IMR-90 (cell line): ENCODE measurements at regions not wholly inside any gene's neighbourhood (a gene's known extent, or its start where the extent isn't known, plus 50 kb on each side); places are given as distances from the start of the nearest gene placed in this dataset.

Experiments
- ATAC-seq: fragments of 200-7000 bp; cut with Tn5 transposase; 2 replicates; pipeline ENCODE4 v1.9.1; 2020; ENCODE audit warnings: low read depth, mild to moderate bottlenecking, moderate library complexity
- BruUV-seq: library from RNA; stranded (reverse); fragments of 400-500 nt; replicated peaks from 2 replicates; lab custom pipeline; 2021; lab: Mats Ljungman, UMichigan
- CTCF ChIA-PET: fragments of 300-600 bp; formaldehyde crosslinking; extraction: SDS; loops from one replicate; lab custom pipeline; 2021; ENCODE audit warnings: antibody characterized with exemption; lab: Yijun Ruan, JAX
- POLR2A ChIA-PET: fragments of 300-600 bp; sonication (Branson Sonifier 250); formaldehyde crosslinking; loops from one replicate; lab custom pipeline; 2022; ENCODE audit warnings: antibody characterized with exemption; ENCODE audit not compliant: unreplicated experiment; lab: Charles Lee
- DNase-seq: peaks from one replicate; pipeline ENCODE4 v3.0.0; 2013
- H2AFZ ChIP-seq: replicated peaks from 2 replicates; pipeline ENCODE3; 2013; ENCODE audit warnings: low read length, mild to moderate bottlenecking; ENCODE audit not compliant: poor library complexity
- H2AK5ac ChIP-seq: 2 replicates; pipeline ENCODE4 v1.6.1; 2013; ENCODE audit warnings: low read depth, low read length, inconsistent platforms
- H2AK9ac ChIP-seq: replicated peaks from 2 replicates; pipeline ENCODE3; 2013; ENCODE audit warnings: mild to moderate bottlenecking, low read depth, low read length, moderate library complexity; ENCODE audit not compliant: poor library complexity
- H2BK120ac ChIP-seq: 2 replicates; pipeline ENCODE4 v1.6.1; 2013; ENCODE audit warnings: low read depth, low read length, inconsistent platforms
- H2BK15ac ChIP-seq: 3 replicates; pipeline ENCODE4 v1.6.1; 2013; ENCODE audit warnings: low read depth, low read length, inconsistent platforms
- H2BK20ac ChIP-seq: 2 replicates; pipeline ENCODE4 v1.6.1; 2013; ENCODE audit warnings: low read depth, mild to moderate bottlenecking, inconsistent platforms, low read length, moderate library complexity
- H2BK5ac ChIP-seq: 2 replicates; pipeline ENCODE4 v1.6.1; 2013; ENCODE audit warnings: mild to moderate bottlenecking, low read depth, low read length, inconsistent platforms; ENCODE audit not compliant: poor library complexity, severe bottlenecking
- H3K14ac ChIP-seq: replicated peaks from 2 replicates; pipeline ENCODE4 v1.6.1; 2013; ENCODE audit warnings: low read depth, low read length, inconsistent platforms
- H3K18ac ChIP-seq: 2 replicates; pipeline ENCODE4 v1.6.1; 2013; ENCODE audit warnings: low read depth, low read length, control low read depth
- H3K23ac ChIP-seq: 2 replicates; pipeline ENCODE4 v1.6.1; 2013; ENCODE audit warnings: low read depth, low read length, inconsistent platforms
- H3K27ac ChIP-seq: 2 replicates; pipeline ENCODE4 v1.5.1; 2013; ENCODE audit warnings: mild to moderate bottlenecking, control low read depth, low read length; ENCODE audit not compliant: insufficient read depth
- H3K27me3 ChIP-seq: 2 replicates; pipeline ENCODE4 v1.6.1; 2013; ENCODE audit warnings: low read length; ENCODE audit not compliant: control insufficient read depth, insufficient read depth
- H3K36me3 ChIP-seq: 2 replicates; pipeline ENCODE4 v1.6.1; 2013; ENCODE audit warnings: low read length, mixed read lengths; ENCODE audit not compliant: control insufficient read depth, insufficient read depth
- H3K4ac ChIP-seq: 2 replicates; pipeline ENCODE4 v1.6.1; 2013; ENCODE audit warnings: low read depth, low read length, inconsistent platforms
- H3K4me1 ChIP-seq: 2 replicates; pipeline ENCODE4 v1.6.1; 2013; ENCODE audit warnings: low read length, mixed read lengths; ENCODE audit not compliant: control insufficient read depth, insufficient read depth
- H3K4me2 ChIP-seq: 2 replicates; pipeline ENCODE4 v1.6.1; 2013; ENCODE audit warnings: low read depth, mild to moderate bottlenecking, control low read depth, low read length, moderate library complexity
- H3K4me3 ChIP-seq: 2 replicates; pipeline ENCODE4 v1.5.1; 2013; ENCODE audit warnings: low read depth, mild to moderate bottlenecking, control low read depth, low read length, moderate library complexity; ENCODE audit not compliant: insufficient read depth
- H3K56ac ChIP-seq: 2 replicates; pipeline ENCODE4 v1.6.1; 2013; ENCODE audit warnings: low read length, inconsistent platforms; ENCODE audit not compliant: insufficient read depth; ENCODE audit errors: extremely low read depth
- H3K79me1 ChIP-seq, 2 experiments: 2 replicates each; pipeline ENCODE4 v1.6.1; 2013; ENCODE audit warnings: low read length in 2 of 2, inconsistent platforms in 1 of 2, low read depth in 1 of 2
- H3K9ac ChIP-seq: 2 replicates; pipeline ENCODE4 v1.6.1; 2013; ENCODE audit warnings: low read depth, low read length, control low read depth
- H3K9me1 ChIP-seq: 2 replicates; pipeline ENCODE4 v1.6.1; 2013; ENCODE audit warnings: low read length, inconsistent platforms; ENCODE audit not compliant: insufficient read depth
- H3K9me3 ChIP-seq: 2 replicates; pipeline ENCODE4 v1.6.1; 2013; ENCODE audit warnings: low read length; ENCODE audit not compliant: control insufficient read depth, insufficient read depth
- H4K20me1 ChIP-seq: 2 replicates; pipeline ENCODE4 v1.6.1; 2013; ENCODE audit warnings: low read length, inconsistent platforms; ENCODE audit not compliant: insufficient read depth
- H4K5ac ChIP-seq: 2 replicates; pipeline ENCODE4 v1.6.1; 2013; ENCODE audit warnings: mild to moderate bottlenecking, low read depth, low read length, control low read depth
- H4K8ac ChIP-seq, 2 experiments: 2 replicates each; pipeline ENCODE4 v1.6.1; 2013; ENCODE audit warnings: low read depth in 2 of 2, low read length in 2 of 2, control low read depth in 1 of 2, inconsistent platforms in 1 of 2
- H4K91ac ChIP-seq: 2 replicates; pipeline ENCODE4 v1.6.1; 2013; ENCODE audit warnings: low read depth, low read length, inconsistent platforms; ENCODE audit not compliant: insufficient read depth
- CEBPB ChIP-seq: IDR thresholded peaks from 2 replicates; pipeline ENCODE4 v1.6.1; 2012; ENCODE audit warnings: low read depth, low read length, improper control_type of control experiment
- CHD1 ChIP-seq: IDR thresholded peaks from 2 replicates; pipeline ENCODE4 v1.6.1; 2012; ENCODE audit warnings: low read depth, low read length, improper control_type of control experiment
- FOS ChIP-seq: fragments of 150-350 bp; IDR thresholded peaks from 2 replicates; pipeline ENCODE4 v1.6.1; 2016; ENCODE audit warnings: low read depth, low read length
- MAFK ChIP-seq: IDR thresholded peaks from 2 replicates; pipeline ENCODE4 v1.6.1; 2012; ENCODE audit warnings: low read depth, low read length, improper control_type of control experiment
- WGBS, 2 experiments: methylation state at CpG; one replicate each; pipeline versions ENCODE4 v1.1.5 to v1.1.7; 2013; ENCODE audit warnings: missing lambda C conversion rate in 2 of 2; ENCODE audit not compliant: insufficient read length in 1 of 2; ENCODE audit errors: extremely low coverage in 2 of 2; 5-methylcytosine and 5-hydroxymethylcytosine counted together
- dilution Hi-C: fragments of 300-500 bp; cut with HindIII; formaldehyde crosslinking; loops from one replicate; pipeline ENCODE4 v1.14.3; 2018; ENCODE audit warnings: low sequenced_read_pairs; ENCODE audit not compliant: unreplicated experiment
- in situ Hi-C: fragments of 300-500 bp; cut with MboI; formaldehyde crosslinking; loops from 3 replicates; pipeline ENCODE4 v1.14.3; 2019; ENCODE audit warnings: low sequenced_read_pairs, inconsistent platforms, mixed read lengths
- intact Hi-C: fragments of 100-400 bp; cut with micrococcal nuclease; formaldehyde crosslinking; loops from 2 replicates; pipeline ENCODE4 v1.10.0; 2022
- TF ChIP-seq, protein P1 (sequence below): fragments of 150-350 bp; IDR thresholded peaks from 2 replicates; pipeline ENCODE4 v1.6.1; 2016; ENCODE audit warnings: low read depth, mild to moderate bottlenecking, low read length, moderate library complexity, borderline replicate concordance

DNA sequence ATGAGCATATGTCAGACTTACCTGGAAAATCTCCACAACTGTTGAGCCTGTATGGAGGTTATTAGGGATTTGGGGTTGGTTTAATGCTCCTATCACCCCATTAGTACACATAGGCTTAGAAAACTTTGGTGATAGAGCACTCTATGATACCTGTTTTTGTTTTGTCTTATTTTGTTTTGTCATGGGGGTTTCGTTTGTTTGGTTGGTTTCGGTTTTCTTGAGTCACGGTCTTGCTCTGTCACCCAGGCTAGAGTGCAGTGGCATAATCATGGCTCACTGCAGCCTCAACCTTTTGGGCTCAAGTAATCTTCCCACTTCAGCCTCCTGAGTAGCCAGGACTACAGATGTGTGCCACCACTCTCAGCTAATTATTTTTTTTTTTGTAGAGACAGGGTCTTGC, 70.0 kb downstream of the MZT1 start:
- Histone ChIP-seq H3K4me1 (no peaks in the 10 kb centered on the region), H4K91ac (no peak overlapping the region), H2AFZ (no peak overlapping the region), H3K4me3 (no peak overlapping the region), H3K4me2 (no peak overlapping the region), H4K8ac (no peak overlapping the region), H3K14ac (no peak overlapping the region), H3K9me1 (no peaks in the 10 kb centered on the region), H3K4ac (no peak overlapping the region), H2AK5ac (no peak overlapping the region), H2BK120ac (no peak overlapping the region), H3K56ac (no peak overlapping the region), H4K20me1 (no peaks in the 10 kb centered on the region), H2BK5ac (no peak overlapping the region), H3K27ac (no peak overlapping the region), H2AK9ac (no peak overlapping the region), H2BK15ac (no peak overlapping the region), H3K27me3 (no peaks in the 10 kb centered on the region), H3K18ac (no peak overlapping the region), H3K9ac (no peak overlapping the region), H3K23ac (no peak overlapping the region), H4K5ac (no peak overlapping the region), H2BK20ac (no peak overlapping the region), H3K79me1 (no peaks in the 10 kb centered on the region), H3K36me3 (no peaks in the 10 kb centered on the region), H3K9me3 (no peaks in the 10 kb centered on the region)
- CTCF ChIA-PET = interaction anchor here (0.6 kb wide), 1 partner anchor 38 kb away, joined by 3 read pairs; no protein-coding TSS in a partner anchor
- no CpG with 5 or more reads among the region's 3 CpGs for WGBS, 2 experiments
- in situ Hi-C loops = no loop called here
- dilution Hi-C loops = no loop called here
- no TSS peak for BruUV-seq
- TF ChIP-seq CHD1 (no peak), FOS (no peak), CEBPB (no peak), MAFK (no peak)
- TF ChIP-seq, protein P1, sequence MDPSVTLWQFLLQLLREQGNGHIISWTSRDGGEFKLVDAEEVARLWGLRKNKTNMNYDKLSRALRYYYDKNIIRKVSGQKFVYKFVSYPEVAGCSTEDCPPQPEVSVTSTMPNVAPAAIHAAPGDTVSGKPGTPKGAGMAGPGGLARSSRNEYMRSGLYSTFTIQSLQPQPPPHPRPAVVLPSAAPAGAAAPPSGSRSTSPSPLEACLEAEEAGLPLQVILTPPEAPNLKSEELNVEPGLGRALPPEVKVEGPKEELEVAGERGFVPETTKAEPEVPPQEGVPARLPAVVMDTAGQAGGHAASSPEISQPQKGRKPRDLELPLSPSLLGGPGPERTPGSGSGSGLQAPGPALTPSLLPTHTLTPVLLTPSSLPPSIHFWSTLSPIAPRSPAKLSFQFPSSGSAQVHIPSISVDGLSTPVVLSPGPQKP = no peak
- POLR2A ChIA-PET = no interaction called here
- intact Hi-C loops = no loop called here
- DNase-seq (no peak), ATAC-seq (no peak)
